ENCODE measurements at regions not wholly inside any gene's neighbourhood (a gene's known extent, or its start where the extent isn't known, plus 50 kb on each side); places are given as distances from the start of the nearest gene placed in this dataset.

DNA sequence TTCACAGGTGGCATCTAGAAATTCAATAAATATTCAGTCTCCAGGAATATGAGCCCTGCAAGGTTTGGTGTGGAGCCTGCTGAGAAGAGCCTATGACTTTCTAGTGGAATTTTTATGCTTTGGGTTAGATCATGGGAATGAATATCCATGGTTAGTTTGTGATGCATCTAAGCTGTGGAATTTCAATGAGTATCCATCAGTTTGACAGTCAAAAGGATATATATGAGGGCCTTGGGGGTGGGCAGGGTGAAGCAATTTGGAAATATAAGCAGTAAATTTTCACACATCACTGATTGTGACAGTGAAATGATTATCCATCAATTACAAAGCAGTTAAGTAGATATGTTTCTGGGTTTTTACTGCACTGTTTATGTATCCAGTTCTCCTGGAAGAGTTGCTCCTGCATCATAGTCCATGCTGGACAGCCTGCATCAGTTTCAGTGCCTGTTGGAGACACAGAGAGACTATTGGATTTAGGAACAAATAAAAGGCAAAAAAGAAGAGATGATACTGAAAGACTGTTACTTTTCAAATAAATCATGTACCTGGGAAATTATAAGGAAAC is 530.8 kb downstream of the MFSD1 start:
- H3K9me3 ChIP-seq (ENCODE audit: control insufficient read depth in 4 of 4, insufficient read depth in 3 of 4, low read length in 3 of 4) = no peaks in the 10 kb centered on the region
- ATAC-seq (ENCODE audit: insufficient read depth, low FRiP score) = no peak

GRCh38 chr3:159339131-159339530 is 537.3 kb downstream of the MFSD1 start:
- Histone ChIP-seq H3K36me3 (ENCODE audit: control insufficient read depth in 4 of 4, insufficient read depth in 4 of 4, low read length in 4 of 4) (no peaks in the 10 kb centered on the region), H3K4me3 (no peak overlapping the region), H3K4me1 (ENCODE audit: control insufficient read depth in 5 of 5, insufficient read depth in 5 of 5, low read length in 5 of 5) (no peaks in the 10 kb centered on the region), H3K9ac (ENCODE audit: insufficient read depth in 1 of 2, low read length in 2 of 2) (no peak overlapping the region), H3K27me3 (ENCODE audit: control insufficient read depth in 3 of 3, insufficient read depth in 3 of 3, low read length in 2 of 3) (no peaks in the 10 kb centered on the region), H3K27ac (ENCODE audit: low read depth in 1 of 2, low read length in 1 of 2) (no peak overlapping the region), H3K9me3 (ENCODE audit: control insufficient read depth in 4 of 4, insufficient read depth in 3 of 4, low read length in 3 of 4) (peaks cover 0 to 4% (median 2%) of the 10 kb centered on the region in 4 donors)
- TF ChIP-seq, protein P1, sequence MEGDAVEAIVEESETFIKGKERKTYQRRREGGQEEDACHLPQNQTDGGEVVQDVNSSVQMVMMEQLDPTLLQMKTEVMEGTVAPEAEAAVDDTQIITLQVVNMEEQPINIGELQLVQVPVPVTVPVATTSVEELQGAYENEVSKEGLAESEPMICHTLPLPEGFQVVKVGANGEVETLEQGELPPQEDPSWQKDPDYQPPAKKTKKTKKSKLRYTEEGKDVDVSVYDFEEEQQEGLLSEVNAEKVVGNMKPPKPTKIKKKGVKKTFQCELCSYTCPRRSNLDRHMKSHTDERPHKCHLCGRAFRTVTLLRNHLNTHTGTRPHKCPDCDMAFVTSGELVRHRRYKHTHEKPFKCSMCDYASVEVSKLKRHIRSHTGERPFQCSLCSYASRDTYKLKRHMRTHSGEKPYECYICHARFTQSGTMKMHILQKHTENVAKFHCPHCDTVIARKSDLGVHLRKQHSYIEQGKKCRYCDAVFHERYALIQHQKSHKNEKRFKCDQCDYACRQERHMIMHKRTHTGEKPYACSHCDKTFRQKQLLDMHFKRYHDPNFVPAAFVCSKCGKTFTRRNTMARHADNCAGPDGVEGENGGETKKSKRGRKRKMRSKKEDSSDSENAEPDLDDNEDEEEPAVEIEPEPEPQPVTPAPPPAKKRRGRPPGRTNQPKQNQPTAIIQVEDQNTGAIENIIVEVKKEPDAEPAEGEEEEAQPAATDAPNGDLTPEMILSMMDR (IDR thresholded peaks at IDR 0.05; ENCODE audit: control extremely low read depth, extremely low read depth) = no peak
- ATAC-seq (ENCODE audit: insufficient read depth, low FRiP score) (no peak), DNase-seq (no peak)

More for the DNA sequence above, 530.8 kb downstream of the MFSD1 start:
- TF ChIP-seq, protein P1 (IDR thresholded peaks at IDR 0.05; ENCODE audit: control extremely low read depth, extremely low read depth) = no peak
- no peaks in the 10 kb centered on the region for H3K36me3 ChIP-seq (ENCODE audit: control insufficient read depth in 4 of 4, insufficient read depth in 4 of 4, low read length in 4 of 4)
- H3K27ac ChIP-seq (ENCODE audit: low read depth in 1 of 2, low read length in 1 of 2) = no peak overlapping the region
- no peaks in the 10 kb centered on the region for H3K4me1 ChIP-seq (ENCODE audit: control insufficient read depth in 5 of 5, insufficient read depth in 5 of 5, low read length in 5 of 5)
- H3K9ac ChIP-seq (ENCODE audit: insufficient read depth in 1 of 2, low read length in 2 of 2) = no peak overlapping the region
- no peaks in the 10 kb centered on the region for H3K27me3 ChIP-seq (ENCODE audit: control insufficient read depth in 3 of 3, insufficient read depth in 3 of 3, low read length in 2 of 3)
- DNase-seq = no peak
- H3K4me3 ChIP-seq = no peak overlapping the region

DNA sequence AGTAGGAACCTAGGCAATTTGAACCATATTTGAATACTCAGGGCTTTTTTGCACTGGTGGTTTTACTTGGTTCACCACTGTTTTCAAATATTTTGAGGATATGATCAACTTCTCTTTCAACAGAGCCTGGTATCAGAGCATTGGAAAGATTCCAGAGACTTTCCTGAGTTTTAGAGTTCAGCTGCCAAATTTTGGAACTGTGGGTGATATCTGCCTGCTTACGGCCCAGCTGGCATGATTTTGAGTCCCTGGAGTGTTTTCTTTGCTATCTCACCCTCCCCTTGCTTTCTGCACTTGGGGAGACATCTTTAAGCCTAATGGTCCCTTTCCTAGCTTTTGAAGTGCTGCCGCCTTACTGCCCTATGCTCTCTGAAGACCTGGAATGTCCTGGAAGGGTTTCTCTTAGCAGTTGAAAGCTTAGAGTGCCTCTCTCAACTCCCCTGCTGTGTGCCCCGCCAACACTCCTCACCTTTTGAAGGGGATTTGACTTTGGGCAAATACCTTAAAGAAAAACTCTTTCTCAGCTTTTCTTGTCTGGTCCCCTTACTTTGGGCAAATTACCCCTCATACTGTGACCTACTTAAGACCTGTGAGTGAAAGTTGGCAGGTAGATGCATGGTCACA is 539.1 kb downstream of the MFSD1 start:
- Histone ChIP-seq H3K27ac (ENCODE audit: low read depth in 1 of 2, low read length in 1 of 2) (no peak overlapping the region), H3K4me3 (no peak overlapping the region), H3K36me3 (ENCODE audit: control insufficient read depth in 4 of 4, insufficient read depth in 4 of 4, low read length in 4 of 4) (no peaks in the 10 kb centered on the region), H3K9ac (ENCODE audit: insufficient read depth in 1 of 2, low read length in 2 of 2) (no peak overlapping the region), H3K9me3 (ENCODE audit: control insufficient read depth in 4 of 4, insufficient read depth in 3 of 4, low read length in 3 of 4) (peaks cover 0 to 4% (median 2%) of the 10 kb centered on the region in 4 donors), H3K27me3 (ENCODE audit: control insufficient read depth in 3 of 3, insufficient read depth in 3 of 3, low read length in 2 of 3) (no peaks in the 10 kb centered on the region), H3K4me1 (ENCODE audit: control insufficient read depth in 5 of 5, insufficient read depth in 5 of 5, low read length in 5 of 5) (no peaks in the 10 kb centered on the region)
- WGBS, 2 donors = 33 to 66% methylated on average over 3 of the region's 3 CpGs
- TF ChIP-seq, protein P1 (IDR thresholded peaks at IDR 0.05; ENCODE audit: control extremely low read depth, extremely low read depth) = no peak
- DNase-seq (no peak), ATAC-seq (ENCODE audit: insufficient read depth, low FRiP score) (no peak)
